Umbilical cord (tissue), 1 donor: ENCODE measurements at regions not wholly inside any gene's neighbourhood (a gene's known extent, or its start where the extent isn't known, plus 50 kb on each side); places are given as distances from the start of the nearest gene placed in this dataset.

ENCODE experiments used
- DNase-seq: peaks from one replicate; pipeline ENCODE4 v3.0.0-alpha.2; 2015; ENCODE audit warnings: low spot score

GRCh38 chr9:97747201-97747965, 50.2 kb upstream of the XPA start:
- peak; percentile 51 for DNase-seq

GRCh38 chr9:97748525-97748924, 51.4 kb upstream of the XPA start:
- DNase-seq = no peak

- no peak for DNase-seq
Observed at GRCh38 chr9:97749928-97750327, 52.8 kb upstream of the XPA start.

GRCh38 chr9:97751531-97751930, 54.4 kb upstream of the XPA start:
- DNase-seq = no peak

GRCh38 chr9:97752274-97752673, 55.1 kb upstream of the XPA start:
- no peak for DNase-seq

- DNase-seq = no peak
Observed at GRCh38 chr9:97753364-97753763, 56.2 kb upstream of the XPA start.

- DNase-seq = no peak
Observed at GRCh38 chr9:97753975-97754374, 56.8 kb upstream of the XPA start.

- DNase-seq = no peak
Observed at GRCh38 chr9:97755618-97756267, 58.6 kb upstream of the XPA start.

GRCh38 chr9:97756991-97757390, 59.9 kb upstream of the XPA start:
- DNase-seq = no peak

GRCh38 chr9:97758334-97758916, 61.3 kb upstream of the XPA start:
- DNase-seq = no peak

GRCh38 chr9:97759581-97760288, 62.6 kb upstream of the XPA start:
- DNase-seq = peak; percentile 60

GRCh38 chr9:97761056-97761598, 64.0 kb upstream of the XPA start:
- no peak for DNase-seq

GRCh38 chr9:97761879-97762278, 64.7 kb upstream of the XPA start:
- no peak for DNase-seq

- no peak for DNase-seq
Observed at GRCh38 chr9:97763874-97764273, 66.7 kb upstream of the XPA start.

- DNase-seq = peak; percentile 27
Observed at GRCh38 chr9:97766092-97766491, 69.0 kb upstream of the XPA start.

- no peak for DNase-seq
Observed at GRCh38 chr9:97766610-97767009, 69.5 kb upstream of the XPA start.

- no peak for DNase-seq
Observed at GRCh38 chr9:97767891-97768290, 70.8 kb upstream of the XPA start.

GRCh38 chr9:97768746-97769145, 71.6 kb upstream of the XPA start:
- DNase-seq = peak; percentile 22

- no peak for DNase-seq
Observed at GRCh38 chr9:97769208-97769607, 72.1 kb upstream of the XPA start.

- no peak for DNase-seq
Observed at GRCh38 chr9:97770808-97771372, 73.8 kb upstream of the XPA start.

GRCh38 chr9:97771641-97772040, 74.5 kb upstream of the XPA start:
- DNase-seq = no peak

- DNase-seq = no peak
Observed at GRCh38 chr9:97772145-97772544, 75.0 kb upstream of the XPA start.
